ENCODE measurements at regions not wholly inside any gene's neighbourhood (a gene's known extent, or its start where the extent isn't known, plus 50 kb on each side); places are given as distances from the start of the nearest gene placed in this dataset.
A peak's percentile ranks its signal among the peaks of the same experiment; 100 is the strongest.
"Not testable (repeated sequence)": the region's sequence is repeated elsewhere in the genome, so short reads cannot be mapped to it uniquely, and the experiment has no call there.

- DNase-seq: no peak
Measured at GRCh38 chr12:31217356-31218130, 108.4 kb downstream of the SINHCAF start.

- DNase-seq: no peak
Measured at GRCh38 chr12:31218203-31219025, 107.5 kb downstream of the SINHCAF start.

GRCh38 chr12:31219521-31219920, 106.4 kb downstream of the SINHCAF start:
- no peak for DNase-seq

- DNase-seq: no peak
Measured at GRCh38 chr12:31220061-31220460, 105.9 kb downstream of the SINHCAF start.

GRCh38 chr12:31220633-31221550, 105.1 kb downstream of the SINHCAF start:
- peak; percentile 6 for DNase-seq

- no peak for DNase-seq
Measured at GRCh38 chr12:31221551-31221945, 104.4 kb downstream of the SINHCAF start.

GRCh38 chr12:31222620-31223222, 103.2 kb downstream of the SINHCAF start:
- DNase-seq: no peak

GRCh38 chr12:31223640-31224039, 102.3 kb downstream of the SINHCAF start:
- not testable (repeated sequence) for DNase-seq

- DNase-seq: no peak
Measured at GRCh38 chr12:31224768-31225448, 101.0 kb downstream of the SINHCAF start.

GRCh38 chr12:31225656-31226535, 100.1 kb downstream of the SINHCAF start:
- no peak for DNase-seq

GRCh38 chr12:31226639-31227038, 99.3 kb downstream of the SINHCAF start:
- DNase-seq: no peak

- DNase-seq: no peak
Measured at GRCh38 chr12:31227401-31227981, 98.5 kb downstream of the SINHCAF start.

- DNase-seq: no peak
Measured at GRCh38 chr12:31228811-31229792, 96.8 kb downstream of the SINHCAF start.

- no peak for DNase-seq
Measured at GRCh38 chr12:31230004-31230403, 95.9 kb downstream of the SINHCAF start.

Measured in inflammatory macrophage treated with lipopolysaccharide for 4 hours (primary cell).